Thyroid gland (tissue), 4 donors: ENCODE measurements at regions not wholly inside any gene's neighbourhood (a gene's known extent, or its start where the extent isn't known, plus 50 kb on each side); places are given as distances from the start of the nearest gene placed in this dataset.

Source experiments
- POLR2A ChIP-seq, 2 donors: fragments of 450-650 bp; IDR thresholded peaks; one replicate each; pipeline ENCODE4 v1.6.1; 2017; ENCODE audit warnings: antibody characterized with exemption in 2 of 2, mild to moderate bottlenecking in 2 of 2, moderate library complexity in 1 of 2
- TF ChIP-seq, protein P1 (sequence below), 6 experiments: fragments of 200-600 bp in 3 of 6; fragments of 450-650 bp in 3 of 6; sonication (generic) in 3 of 6; IDR thresholded peaks; one replicate each; pipeline ENCODE4 v1.5.1; 2016 to 2019; ENCODE audit warnings: antibody characterized with exemption in 6 of 6, mild to moderate bottlenecking in 2 of 6, inconsistent platforms in 1 of 6, moderate library complexity in 1 of 6

- TF ChIP-seq, protein P1, sequence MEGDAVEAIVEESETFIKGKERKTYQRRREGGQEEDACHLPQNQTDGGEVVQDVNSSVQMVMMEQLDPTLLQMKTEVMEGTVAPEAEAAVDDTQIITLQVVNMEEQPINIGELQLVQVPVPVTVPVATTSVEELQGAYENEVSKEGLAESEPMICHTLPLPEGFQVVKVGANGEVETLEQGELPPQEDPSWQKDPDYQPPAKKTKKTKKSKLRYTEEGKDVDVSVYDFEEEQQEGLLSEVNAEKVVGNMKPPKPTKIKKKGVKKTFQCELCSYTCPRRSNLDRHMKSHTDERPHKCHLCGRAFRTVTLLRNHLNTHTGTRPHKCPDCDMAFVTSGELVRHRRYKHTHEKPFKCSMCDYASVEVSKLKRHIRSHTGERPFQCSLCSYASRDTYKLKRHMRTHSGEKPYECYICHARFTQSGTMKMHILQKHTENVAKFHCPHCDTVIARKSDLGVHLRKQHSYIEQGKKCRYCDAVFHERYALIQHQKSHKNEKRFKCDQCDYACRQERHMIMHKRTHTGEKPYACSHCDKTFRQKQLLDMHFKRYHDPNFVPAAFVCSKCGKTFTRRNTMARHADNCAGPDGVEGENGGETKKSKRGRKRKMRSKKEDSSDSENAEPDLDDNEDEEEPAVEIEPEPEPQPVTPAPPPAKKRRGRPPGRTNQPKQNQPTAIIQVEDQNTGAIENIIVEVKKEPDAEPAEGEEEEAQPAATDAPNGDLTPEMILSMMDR (IDR thresholded peaks at IDR 0.05): no peak
- TF ChIP-seq POLR2A (IDR thresholded peaks at IDR 0.05): no peak
Observed at GRCh38 chr5:175104677-175105076, 339.3 kb downstream of the DRD1 start.
